Psoas muscle (tissue), 7 donors: ENCODE measurements at regions not wholly inside any gene's neighbourhood (a gene's known extent, or its start where the extent isn't known, plus 50 kb on each side); places are given as distances from the start of the nearest gene placed in this dataset.

Source experiments
- ATAC-seq, 4 donors: fragments of 200-7000 bp; cut with Tn5 transposase; one replicate each; pipeline ENCODE4 v1.9.1; 2020; ENCODE audit warnings: moderate library complexity in 3 of 4, mild to moderate bottlenecking in 2 of 4
- DNase-seq, 2 donors: peaks; one replicate each; pipeline ENCODE4 v3.0.0-alpha.2; 2020
- H3K27ac ChIP-seq: fragments of 200-600 bp; one replicate; pipeline ENCODE4 v1.8.0; 2022
- H3K27me3 ChIP-seq, 3 donors: fragments of 200-600 bp in 1 of 3; one replicate each; pipeline versions ENCODE4 v1.6.1 to v1.8.0; 2013 to 2022; ENCODE audit warnings: low read length in 2 of 3, mild to moderate bottlenecking in 2 of 3, moderate library complexity in 1 of 3; ENCODE audit not compliant: insufficient read depth in 3 of 3
- H3K36me3 ChIP-seq, 2 donors: fragments of 200-600 bp in 1 of 2; one replicate each; pipeline versions ENCODE4 v1.6.1 to v1.8.0; 2013 to 2022; ENCODE audit warnings: low read depth in 1 of 2, mild to moderate bottlenecking in 1 of 2, moderate library complexity in 1 of 2; ENCODE audit not compliant: insufficient read depth in 1 of 2
- H3K4me1 ChIP-seq: fragments of 200-600 bp; one replicate; pipeline ENCODE4 v1.8.0; 2022
- H3K4me3 ChIP-seq: fragments of 200-600 bp; one replicate; pipeline ENCODE4 v1.8.0; 2022; ENCODE audit warnings: mild to moderate bottlenecking
- H3K9me3 ChIP-seq: fragments of 200-600 bp; one replicate; pipeline ENCODE4 v1.8.0; 2022
- WGBS, 3 donors: extraction: QIAGEN DNeasy Blood & Tissue Kit; methylation state at CpG; one replicate each; pipeline versions ENCODE4 v1.1.6 to v1.1.7; 2013; 5-methylcytosine and 5-hydroxymethylcytosine counted together
- intact Hi-C, 2 donors: fragments of 100-400 bp; cut with DNase I; formaldehyde crosslinking; loops; one replicate each; pipeline versions ENCODE4 v1.11.0 to v1.14.2; 2022
- TF ChIP-seq, protein P1 (sequence below): fragments of 200-600 bp; IDR thresholded peaks from one replicate; pipeline ENCODE4 v1.8.0; 2022; ENCODE audit warnings: antibody characterized with exemption
- donor health status: healthy with polysubstance abuse.
- donor health status: DM: no; HTN: no; CAD: no; lungs with moderate emphysema.
- donor health status: Bipolar disorder and iron deficiency.
- donor health status: healthy.
- donor health status: DM: yes; HTN: yes; CAD: no.
- donor health status: DM: no; HTN: no; CAD: no.
- donor health status: DM: yes; HTN: yes; CAD: no.

DNA sequence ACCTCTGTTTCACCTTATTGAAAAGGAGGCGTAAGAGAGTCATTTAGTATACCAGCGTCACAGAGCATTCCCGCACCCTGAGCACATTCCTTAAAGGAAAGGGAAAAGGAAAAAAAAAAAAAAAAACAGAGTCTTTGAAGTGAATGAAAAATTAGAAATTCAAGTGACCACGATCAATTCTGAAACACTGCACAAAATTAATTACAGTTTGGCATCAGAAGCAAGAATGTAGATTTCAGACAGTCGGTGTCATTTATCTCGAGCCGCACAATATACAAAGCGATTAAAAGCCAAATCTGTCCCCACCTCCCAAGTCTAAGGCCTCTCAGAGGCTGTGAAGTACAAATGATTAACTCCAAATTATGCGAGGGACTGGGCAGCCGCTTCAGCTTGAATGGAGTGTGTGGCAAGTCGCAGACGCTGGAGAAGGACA is 173.7 kb upstream of the ZNF507 start:
- no peaks in the 10 kb centered on the region for H3K9me3 ChIP-seq
- WGBS, 3 donors, result 55 to 62% (median 58%) methylated on average over 12 of the region's 12 CpGs
- ATAC-seq (no peak), DNase-seq (no peak)
- H3K27me3 ChIP-seq, result no peaks in the 10 kb centered on the region
- intact Hi-C loops, result no loop called here
- H3K4me1 ChIP-seq, result no peaks in the 10 kb centered on the region
- no peaks in the 10 kb centered on the region for H3K36me3 ChIP-seq
- TF ChIP-seq, protein P1, sequence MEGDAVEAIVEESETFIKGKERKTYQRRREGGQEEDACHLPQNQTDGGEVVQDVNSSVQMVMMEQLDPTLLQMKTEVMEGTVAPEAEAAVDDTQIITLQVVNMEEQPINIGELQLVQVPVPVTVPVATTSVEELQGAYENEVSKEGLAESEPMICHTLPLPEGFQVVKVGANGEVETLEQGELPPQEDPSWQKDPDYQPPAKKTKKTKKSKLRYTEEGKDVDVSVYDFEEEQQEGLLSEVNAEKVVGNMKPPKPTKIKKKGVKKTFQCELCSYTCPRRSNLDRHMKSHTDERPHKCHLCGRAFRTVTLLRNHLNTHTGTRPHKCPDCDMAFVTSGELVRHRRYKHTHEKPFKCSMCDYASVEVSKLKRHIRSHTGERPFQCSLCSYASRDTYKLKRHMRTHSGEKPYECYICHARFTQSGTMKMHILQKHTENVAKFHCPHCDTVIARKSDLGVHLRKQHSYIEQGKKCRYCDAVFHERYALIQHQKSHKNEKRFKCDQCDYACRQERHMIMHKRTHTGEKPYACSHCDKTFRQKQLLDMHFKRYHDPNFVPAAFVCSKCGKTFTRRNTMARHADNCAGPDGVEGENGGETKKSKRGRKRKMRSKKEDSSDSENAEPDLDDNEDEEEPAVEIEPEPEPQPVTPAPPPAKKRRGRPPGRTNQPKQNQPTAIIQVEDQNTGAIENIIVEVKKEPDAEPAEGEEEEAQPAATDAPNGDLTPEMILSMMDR, result no peak
- H3K4me3 ChIP-seq, result no peak overlapping the region
- no peak overlapping the region for H3K27ac ChIP-seq

DNA sequence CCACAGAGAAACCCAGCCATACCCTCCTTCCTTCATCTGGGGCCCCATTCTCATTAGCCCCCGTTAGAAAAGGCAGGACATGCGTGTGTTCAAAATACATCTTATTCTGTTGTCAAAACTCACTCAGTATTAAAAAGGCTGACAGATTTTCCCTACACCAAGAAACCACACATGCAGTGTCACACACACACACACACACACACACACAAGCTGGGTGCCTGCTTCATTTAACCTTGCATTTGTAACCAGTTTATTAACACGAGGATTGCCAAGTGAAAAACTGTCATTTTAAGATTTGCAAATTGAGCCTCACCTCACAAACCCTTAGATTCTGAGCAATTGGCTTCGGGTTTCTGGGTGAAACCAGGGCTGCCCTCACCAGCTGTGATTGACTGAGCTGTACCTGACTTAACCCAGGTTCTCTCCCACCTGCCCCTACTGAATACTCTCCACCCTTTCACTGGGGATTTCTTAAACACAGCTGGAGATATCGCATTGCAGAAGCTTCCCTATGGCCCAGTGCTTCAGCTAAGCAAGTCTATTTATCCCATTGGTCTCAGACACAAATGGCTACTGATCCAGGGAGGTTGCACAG is 172.7 kb upstream of the ZNF507 start:
- 50 to 58% (median 55%) methylated on average over 5 of the region's 5 CpGs for WGBS, 3 donors
- TF ChIP-seq, protein P1, result no peak
- peaks cover 0 to 2% (median 0%) of the 10 kb centered on the region in 3 donors for H3K27me3 ChIP-seq
- H3K27ac ChIP-seq, result no peak overlapping the region
- no peak for ATAC-seq
- intact Hi-C loops, result no loop called here
- DNase-seq, result no peak
- H3K36me3 ChIP-seq, result no peaks in the 10 kb centered on the region
- H3K4me1 ChIP-seq, result no peaks in the 10 kb centered on the region
- no peaks in the 10 kb centered on the region for H3K9me3 ChIP-seq
- H3K4me3 ChIP-seq, result no peak overlapping the region

DNA sequence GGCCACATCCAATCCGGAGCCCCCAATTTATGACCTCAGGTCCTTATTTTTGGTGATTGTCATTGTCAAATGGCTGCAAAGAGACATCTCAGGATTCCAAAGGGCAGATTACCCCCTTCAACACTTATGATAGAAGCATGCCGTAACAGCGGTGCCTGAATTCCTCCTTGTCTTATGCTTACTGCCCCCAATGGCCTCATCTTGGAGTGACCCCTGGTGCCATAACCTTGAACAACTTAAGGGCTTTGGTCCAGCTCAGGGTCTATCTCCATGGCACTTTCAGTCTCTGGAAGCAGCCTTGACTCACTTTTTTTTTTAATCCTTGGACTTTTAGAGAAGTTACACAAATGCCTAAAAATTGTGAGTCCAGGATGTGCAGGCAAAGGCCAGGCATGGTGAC is 171.6 kb upstream of the ZNF507 start:
- Histone ChIP-seq H3K36me3 (no peaks in the 10 kb centered on the region), H3K4me1 (no peaks in the 10 kb centered on the region), H3K27ac (no peak overlapping the region), H3K9me3 (no peaks in the 10 kb centered on the region), H3K27me3 (peaks cover 0 to 2% (median 0%) of the 10 kb centered on the region in 3 donors), H3K4me3 (no peak overlapping the region)
- ATAC-seq (no peak), DNase-seq (no peak)
- intact Hi-C loops, result no loop called here
- WGBS, 3 donors, result 86 to 92% (median 88%) methylated on average over 3 of the region's 3 CpGs
- TF ChIP-seq, protein P1, result no peak

DNA sequence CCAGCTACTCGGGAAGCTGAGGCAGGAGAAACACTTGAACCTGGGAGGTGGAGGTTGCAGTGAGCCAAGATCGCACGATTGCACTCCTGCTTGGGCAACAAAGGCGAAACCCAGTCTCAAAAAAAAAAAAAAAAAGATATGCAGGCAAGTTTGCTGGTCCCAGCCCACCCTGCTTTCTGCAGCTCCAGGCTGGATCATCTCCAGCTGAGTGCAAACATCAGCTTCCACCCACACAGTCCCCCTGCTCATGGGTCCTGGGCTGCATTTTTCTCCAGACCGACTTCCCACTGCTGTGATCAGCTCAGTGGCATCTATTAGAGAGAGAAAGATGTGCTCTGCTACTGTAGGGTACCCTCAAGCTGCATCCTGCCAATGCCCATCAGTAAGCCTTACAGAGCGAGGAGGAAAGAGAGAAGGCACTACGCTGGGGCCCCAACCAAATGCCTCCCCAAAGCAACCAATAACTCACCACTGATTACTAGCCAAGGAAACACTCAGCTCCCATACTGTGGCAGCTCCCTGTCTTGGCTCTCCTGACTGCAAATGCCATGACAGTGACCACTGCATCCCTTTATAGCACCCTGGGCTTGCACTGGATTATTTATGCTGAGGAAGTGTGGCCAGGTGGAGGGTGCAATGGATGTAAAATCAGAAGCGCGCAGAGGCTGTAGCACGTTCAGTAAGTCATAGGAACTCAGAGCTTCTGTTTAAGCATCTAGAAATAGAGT is 170.9 kb upstream of the ZNF507 start:
- no peaks in the 10 kb centered on the region for H3K9me3 ChIP-seq
- ATAC-seq (no peak), DNase-seq (no peak)
- no peak overlapping the region for H3K27ac ChIP-seq
- TF ChIP-seq, protein P1, result no peak
- H3K4me1 ChIP-seq, result no peaks in the 10 kb centered on the region
- no peaks in the 10 kb centered on the region for H3K36me3 ChIP-seq
- no peak overlapping the region for H3K4me3 ChIP-seq
- 72 to 73% (median 72%) methylated on average over 10 of the region's 10 CpGs for WGBS, 3 donors
- intact Hi-C loops, result no loop called here
- H3K27me3 ChIP-seq, result peaks cover 0 to 2% (median 0%) of the 10 kb centered on the region in 3 donors
